GM20000 (cell line): ENCODE measurements at regions not wholly inside any gene's neighbourhood (a gene's known extent, or its start where the extent isn't known, plus 50 kb on each side); places are given as distances from the start of the nearest gene placed in this dataset.

Source experiments
- DNase-seq: peaks from one replicate; pipeline ENCODE4 v3.0.0; 2012; ENCODE audit warnings: low spot score
- CTCF ChIP-seq: IDR thresholded peaks from 2 replicates; pipeline ENCODE4 v1.5.1; 2012; ENCODE audit warnings: mild to moderate bottlenecking, control low read depth; ENCODE audit errors: extremely low read depth, missing control alignments

DNA sequence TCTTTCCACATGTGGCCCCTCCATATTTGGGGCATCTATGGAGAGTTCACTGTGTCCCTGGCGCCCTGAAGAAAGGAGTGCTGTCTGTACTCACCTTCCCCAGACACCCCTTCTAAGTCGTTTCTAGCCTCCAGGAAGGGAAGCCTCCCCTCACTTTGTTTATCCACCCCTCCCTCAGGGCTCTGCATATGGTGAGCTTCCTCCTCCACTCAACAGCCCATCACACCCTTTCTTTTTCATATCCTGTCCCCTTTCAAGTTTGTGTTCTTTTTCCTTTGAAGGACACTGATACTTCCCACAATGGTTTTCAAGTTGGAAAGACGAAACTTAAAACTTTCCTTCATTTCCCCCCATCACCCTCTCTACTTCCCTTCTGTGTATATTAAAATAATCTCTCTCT lies 291.4 kb upstream of the POU3F3 start:
- DNase-seq, result no peak
- no peak for TF ChIP-seq CTCF

DNA sequence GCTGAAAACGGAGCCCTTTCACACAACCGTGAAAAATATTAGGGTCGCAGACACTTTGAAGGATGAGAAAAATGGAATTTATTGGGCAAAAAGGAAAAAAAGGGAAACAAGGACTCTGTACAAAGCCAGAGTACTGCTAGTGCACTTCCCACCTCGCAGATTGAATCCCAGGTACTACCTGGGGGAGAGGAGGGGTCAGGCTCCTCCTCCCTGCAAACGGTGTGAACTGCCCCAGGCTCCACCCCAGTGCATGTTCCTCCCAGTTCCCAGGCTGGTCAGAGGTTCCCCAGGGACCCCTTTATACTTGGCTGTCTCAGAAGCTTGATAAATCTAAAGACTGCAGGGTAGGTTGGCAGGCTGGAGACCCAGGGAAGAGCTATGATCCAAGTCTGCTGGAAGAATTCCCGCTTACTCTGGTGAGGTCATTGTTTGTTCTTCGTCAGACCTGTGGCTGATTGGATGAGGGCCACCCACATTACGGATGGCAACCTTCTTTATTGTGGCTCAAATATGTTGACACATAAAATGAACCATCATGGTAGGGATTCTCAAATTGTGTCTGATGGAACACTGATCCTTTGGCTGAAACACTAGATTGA lies 290.4 kb upstream of the POU3F3 start:
- no peak for TF ChIP-seq CTCF
- DNase-seq, result no peak

- no peak for TF ChIP-seq CTCF
- no peak for DNase-seq
Observed at GRCh38 chr2:104568247-104568646, 285.7 kb upstream of the POU3F3 start.

GRCh38 chr2:104570259-104570658 lies 283.7 kb upstream of the POU3F3 start:
- no peak for DNase-seq
- TF ChIP-seq CTCF, result no peak

DNA sequence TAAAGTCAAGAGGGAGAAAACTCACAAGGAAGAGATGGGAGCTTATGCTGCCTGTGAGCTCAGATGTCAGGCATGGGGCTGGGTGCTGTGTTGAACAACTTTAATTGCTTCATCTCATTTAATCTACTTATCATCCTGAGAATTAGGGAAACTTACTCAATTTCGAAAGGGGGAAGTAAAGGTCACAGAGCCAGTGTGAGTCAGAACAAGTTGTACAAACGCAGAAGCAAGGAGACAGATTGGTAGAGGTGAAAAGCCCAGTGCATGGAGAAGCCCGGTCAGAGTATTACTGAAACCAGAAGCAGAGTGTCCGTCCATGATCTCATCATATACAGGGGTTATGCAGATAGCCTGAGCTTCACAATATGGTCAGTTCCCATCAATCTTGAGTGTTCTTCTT lies 281.1 kb upstream of the POU3F3 start:
- no peak for TF ChIP-seq CTCF

GRCh38 chr2:104574367-104574766 lies 279.5 kb upstream of the POU3F3 start:
- DNase-seq, result no peak
- TF ChIP-seq CTCF, result no peak

More for the DNA sequence above, 281.1 kb upstream of the POU3F3 start:
- DNase-seq, result no peak

DNA sequence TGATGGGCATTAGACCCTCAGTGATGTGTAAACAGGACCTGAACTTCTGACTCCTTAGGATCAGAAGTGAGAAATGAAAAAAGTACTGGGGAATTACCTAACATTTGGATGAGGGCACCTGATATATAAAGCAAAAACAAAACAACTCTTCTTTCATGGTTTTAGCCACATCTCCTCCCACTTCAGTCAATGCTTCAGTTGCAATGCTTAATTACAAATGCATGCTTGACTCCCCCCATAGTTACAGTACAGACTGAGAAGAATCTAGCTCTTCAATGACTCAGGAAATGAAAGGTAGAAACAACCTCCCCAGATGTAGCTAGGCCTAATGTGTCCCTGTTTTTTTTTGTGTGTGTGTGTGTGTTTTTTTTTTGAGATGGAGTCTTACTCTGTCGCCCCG lies 276.8 kb upstream of the POU3F3 start:
- no peak for TF ChIP-seq CTCF
- DNase-seq, result no peak
